GOT3 (cell line): ENCODE measurements at regions not wholly inside any gene's neighbourhood (a gene's known extent, or its start where the extent isn't known, plus 50 kb on each side); places are given as distances from the start of the nearest gene placed in this dataset.
"Not testable (repeated sequence)": the region's sequence is repeated elsewhere in the genome, so short reads cannot be mapped to it uniquely, and the experiment has no call there.

Experiments used
- DNase-seq: peaks from one replicate; lab custom pipeline; 2025; ENCODE audit warnings: mixed read lengths; lab: John Stamatoyannopoulos, UW

GRCh38 chrX:99091459-99091858 lies 1318.6 kb downstream of the PCDH19 start:
- no peak for DNase-seq

- peak; percentile 4 for DNase-seq
Measured at GRCh38 chrX:99078301-99078700, 1331.8 kb downstream of the PCDH19 start.

DNA sequence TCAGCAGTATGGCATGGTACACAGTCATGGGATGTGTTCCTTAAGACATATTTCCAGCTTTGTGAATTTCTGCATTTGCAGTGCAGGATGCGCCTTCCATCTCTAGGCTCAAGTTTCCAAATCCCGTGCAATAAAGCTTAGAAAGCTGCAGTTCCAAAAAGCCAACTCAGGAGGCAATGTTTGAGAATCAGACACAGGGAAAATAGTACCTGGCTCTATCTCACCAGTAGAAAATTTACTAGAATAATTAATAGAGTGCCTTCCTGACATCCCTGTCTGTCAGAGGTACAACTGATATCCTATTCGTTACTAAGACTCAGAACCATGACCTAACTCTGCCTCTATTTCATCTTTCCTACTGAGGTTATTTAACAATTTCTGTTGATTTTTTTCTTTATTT lies 1333.0 kb downstream of the PCDH19 start:
- DNase-seq: no peak

DNA sequence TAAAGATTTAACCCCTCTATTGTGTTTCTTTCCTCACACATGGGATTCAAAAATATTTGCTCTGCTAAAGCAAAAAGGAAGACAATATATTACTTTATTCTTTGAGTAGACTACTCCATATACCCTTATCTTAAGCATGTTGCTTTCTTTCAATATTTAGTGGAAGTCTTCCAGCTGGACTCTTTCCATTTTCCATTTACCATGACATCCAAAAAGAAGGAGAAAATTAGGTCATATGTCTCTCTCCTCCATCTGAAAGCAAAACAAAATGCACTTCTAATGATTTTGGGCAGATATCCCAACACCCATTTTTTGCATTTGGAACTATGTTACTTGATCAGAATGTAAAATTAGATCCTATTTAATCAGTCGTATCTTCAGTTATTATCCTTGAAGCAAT lies 1336.5 kb downstream of the PCDH19 start:
- DNase-seq: no peak

GRCh38 chrX:99051639-99052038 lies 1358.4 kb downstream of the PCDH19 start:
- no peak for DNase-seq

DNA sequence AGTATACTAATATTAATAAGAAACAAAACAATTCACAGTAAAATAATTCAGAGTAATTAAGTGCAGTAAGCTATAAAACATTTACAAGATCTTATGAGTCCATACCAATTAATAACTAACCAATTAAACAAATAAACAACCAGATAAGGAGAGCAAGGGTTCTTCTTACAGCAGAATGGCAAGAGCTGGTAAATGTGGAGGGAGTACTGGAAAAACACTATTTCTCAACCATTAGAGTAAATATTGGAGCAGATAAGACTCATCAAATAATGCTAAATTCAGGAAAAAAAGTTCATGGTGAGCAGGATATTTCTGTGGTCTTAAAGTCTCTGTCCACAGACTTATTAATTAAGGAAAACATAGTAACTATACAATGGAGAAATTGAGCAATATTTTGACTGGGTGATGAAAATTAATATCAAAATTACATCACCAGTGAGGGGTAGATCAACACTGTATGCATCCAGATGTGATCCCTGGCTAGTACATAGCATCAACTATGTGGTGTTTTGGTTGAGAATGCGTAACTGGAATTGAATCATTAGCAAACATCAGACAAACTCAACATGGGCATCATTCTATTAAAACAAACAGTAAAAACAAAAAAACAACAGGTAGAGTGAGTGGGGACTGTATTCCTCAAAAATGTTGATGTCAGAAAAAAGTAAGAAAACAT lies 1376.7 kb downstream of the PCDH19 start:
- DNase-seq: no peak

DNA sequence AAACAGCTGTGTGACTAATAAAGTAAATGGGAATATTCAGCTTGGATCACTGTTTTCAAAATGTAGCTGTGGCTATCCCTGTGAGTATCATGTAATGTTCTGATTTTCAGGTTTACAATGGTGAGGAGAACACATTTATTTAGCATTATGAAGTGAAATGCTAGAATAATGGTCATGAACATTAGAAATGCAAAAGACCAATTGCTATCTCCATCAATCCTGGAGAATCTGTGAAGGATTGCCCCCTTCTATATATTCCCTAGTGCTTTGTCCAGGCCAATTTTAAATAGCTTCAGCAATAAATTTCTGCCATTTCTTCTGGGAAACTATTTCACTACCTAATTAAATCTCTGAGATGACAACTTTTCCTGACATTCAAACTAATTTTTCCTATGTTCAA lies 1399.1 kb downstream of the PCDH19 start:
- DNase-seq: no peak

- no peak for DNase-seq
Measured at GRCh38 chrX:99001286-99001685, 1408.8 kb downstream of the PCDH19 start.

DNA sequence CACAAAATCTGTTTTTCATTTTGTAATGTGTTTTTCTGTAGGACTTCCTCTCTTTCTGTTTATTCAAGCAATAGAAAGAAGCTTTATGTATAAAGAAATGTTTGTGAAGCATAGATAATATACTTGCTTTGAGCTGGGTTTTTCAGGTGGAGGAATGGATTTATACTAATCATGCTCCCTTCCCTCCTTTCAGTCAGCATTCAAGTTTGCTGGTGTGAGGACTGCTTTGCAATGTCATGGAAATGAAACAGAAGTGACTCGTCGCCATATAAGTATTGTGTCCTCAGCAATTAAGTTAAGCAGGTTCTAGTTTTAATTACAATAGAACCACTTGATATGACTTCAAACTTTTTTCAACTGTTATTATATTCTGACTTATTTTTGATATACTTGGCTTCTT lies 1447.1 kb downstream of the PCDH19 start:
- no peak for DNase-seq

GRCh38 chrX:98956014-98956413 lies 1454.1 kb downstream of the PCDH19 start:
- no peak for DNase-seq

GRCh38 chrX:98939456-98939855 lies 1470.6 kb downstream of the PCDH19 start:
- no peak for DNase-seq

DNA sequence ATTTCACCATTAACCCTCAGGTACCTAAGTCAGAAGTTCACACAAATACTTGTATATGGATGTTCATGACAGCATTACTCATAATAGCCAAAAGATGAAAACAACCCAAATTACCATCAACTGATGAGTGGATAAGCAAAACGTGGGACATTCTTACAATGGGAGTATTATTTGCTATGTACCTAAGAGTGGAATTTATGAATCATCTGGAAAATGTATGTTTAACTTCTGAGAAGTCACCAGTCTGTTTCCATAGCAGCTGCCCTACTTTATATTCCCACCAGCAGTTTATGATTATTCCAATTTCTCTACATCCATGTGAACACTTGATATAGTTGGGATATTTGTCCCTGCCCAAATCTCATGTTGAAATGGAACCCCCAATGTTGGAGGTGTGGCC lies 1478.9 kb downstream of the PCDH19 start:
- no peak for DNase-seq

DNA sequence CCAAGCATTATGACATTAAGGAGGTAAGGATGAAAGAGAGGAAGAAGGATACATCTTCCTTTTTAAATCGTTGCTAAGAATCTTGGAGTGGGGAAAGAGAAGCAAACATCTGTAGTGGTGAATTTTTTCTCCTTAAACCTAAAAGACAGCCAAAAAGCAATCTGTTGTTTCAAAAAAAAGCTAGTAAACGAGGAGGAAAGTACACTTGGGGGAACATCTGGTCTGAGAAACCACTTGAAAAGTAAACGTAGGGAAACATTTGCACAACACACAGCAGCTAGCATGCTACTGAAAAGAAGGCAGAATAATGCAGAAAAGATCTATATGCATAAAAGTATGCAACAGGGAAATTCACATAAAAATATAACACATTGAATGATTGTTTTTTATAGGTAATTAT lies 1485.6 kb downstream of the PCDH19 start:
- no peak for DNase-seq

GRCh38 chrX:98897191-98897590 lies 1512.9 kb downstream of the PCDH19 start:
- no peak for DNase-seq

- DNase-seq: not testable (repeated sequence)
Measured at GRCh38 chrX:98850639-98851038, 1559.4 kb downstream of the PCDH19 start.
